NCI-H526 treated with DMSO at 0.1 percent for 48 hours (cell line): ENCODE measurements at regions not wholly inside any gene's neighbourhood (a gene's known extent, or its start where the extent isn't known, plus 50 kb on each side); places are given as distances from the start of the nearest gene placed in this dataset.

Source experiments
- DNase-seq: peaks from one replicate; lab custom pipeline; 2025; lab: John Stamatoyannopoulos, UW

- no peak for DNase-seq
Observed at GRCh38 chr10:84784749-84785148, 456.4 kb downstream of the CCSER2 start.

DNA sequence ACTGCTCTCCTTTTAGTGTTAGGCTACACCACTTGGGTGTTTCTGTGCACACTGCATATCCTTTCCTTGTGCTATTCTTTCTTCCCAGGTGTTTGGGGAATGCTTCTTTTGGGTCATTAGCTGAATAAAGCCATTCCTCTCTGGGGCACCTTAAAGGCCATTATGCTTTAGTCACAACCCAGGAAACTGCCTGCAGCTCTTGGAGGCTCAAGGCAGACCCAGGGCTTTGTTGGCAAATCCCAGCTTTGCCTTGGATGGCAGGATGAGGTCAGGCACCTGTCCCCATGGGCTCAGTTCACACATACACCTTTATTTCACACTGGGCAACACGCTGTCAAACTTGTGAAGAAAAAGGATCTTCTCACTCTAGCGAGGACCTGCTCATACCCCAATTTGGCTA lies 460.6 kb downstream of the CCSER2 start:
- no peak for DNase-seq

- DNase-seq: no peak
Observed at GRCh38 chr10:84798312-84798711, 469.9 kb downstream of the CCSER2 start.

DNA sequence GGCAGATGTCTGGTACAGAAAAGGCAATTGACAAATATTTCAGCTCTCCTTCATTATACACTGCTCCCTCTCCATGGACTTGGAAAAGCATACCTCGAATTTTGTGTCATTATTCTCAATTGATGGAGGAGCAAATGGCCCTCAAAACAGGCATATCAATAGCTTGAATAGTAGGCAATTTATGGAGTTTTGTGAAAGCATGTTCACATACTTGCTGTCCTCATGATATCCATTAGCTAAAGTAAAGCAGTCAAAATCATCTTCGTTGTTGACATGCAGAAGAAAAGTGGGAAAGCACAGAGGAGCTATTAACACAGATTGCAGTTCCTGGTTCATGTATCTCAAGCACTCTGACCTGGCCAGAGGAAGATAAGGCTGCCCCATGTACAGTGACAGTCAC lies 472.8 kb downstream of the CCSER2 start:
- DNase-seq: no peak

GRCh38 chr10:84801916-84802315 lies 473.5 kb downstream of the CCSER2 start:
- DNase-seq: no peak

DNA sequence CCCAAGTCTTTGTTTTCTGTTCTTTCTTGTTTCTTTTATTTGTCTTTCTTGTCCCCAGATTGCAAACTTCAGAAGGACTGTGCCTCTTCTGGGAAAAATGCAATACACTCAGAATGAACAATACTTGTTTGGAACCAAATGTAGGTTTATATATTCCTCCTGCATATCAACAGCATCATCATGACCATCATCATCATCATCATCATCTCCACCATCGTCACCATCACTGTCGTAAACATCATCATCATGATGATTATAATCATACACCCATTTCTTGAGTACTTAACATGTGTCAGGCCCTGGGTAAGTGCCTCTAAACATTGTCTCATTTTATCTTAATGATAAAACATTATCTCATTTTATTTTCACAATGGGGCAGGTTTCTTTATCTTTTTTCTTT lies 476.8 kb downstream of the CCSER2 start:
- no peak for DNase-seq

DNA sequence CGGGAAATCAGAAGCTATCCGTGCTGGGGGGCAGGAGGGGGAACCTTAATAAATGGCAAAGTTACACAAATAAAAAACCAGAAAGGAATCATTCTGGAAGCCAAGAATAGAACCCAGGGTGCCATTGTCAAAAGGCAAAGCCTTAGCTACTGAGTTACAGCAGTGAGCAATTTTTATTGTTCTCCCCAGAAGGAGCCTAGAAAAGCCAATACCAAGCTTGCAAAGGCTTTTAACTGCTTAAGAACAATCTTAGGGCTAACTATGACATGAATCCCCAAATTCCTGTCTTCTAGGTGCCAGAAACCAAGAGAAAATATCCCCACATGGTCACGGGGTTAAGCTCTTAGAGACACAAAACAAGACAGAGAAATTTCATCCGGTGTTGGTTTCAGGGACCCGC lies 482.7 kb downstream of the CCSER2 start:
- no peak for DNase-seq

DNA sequence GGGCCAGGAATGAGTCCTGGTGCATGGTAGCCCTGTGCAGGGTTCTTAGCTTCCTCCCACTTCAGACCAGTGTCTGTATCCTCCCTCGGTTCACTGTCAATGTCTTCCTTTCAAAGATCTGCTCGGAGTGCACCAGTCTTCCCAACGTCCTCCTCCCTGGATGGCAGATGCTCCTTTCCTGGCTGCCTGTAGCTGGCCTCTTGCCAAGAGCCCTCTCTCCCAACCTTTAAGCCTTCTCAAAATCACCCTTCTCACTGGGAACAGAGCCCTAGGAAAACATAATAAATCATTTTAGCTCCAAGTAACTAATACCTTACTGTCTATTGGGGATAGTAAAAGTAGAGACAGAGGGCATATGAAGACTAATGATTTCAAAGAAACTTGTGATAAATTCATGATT lies 490.6 kb downstream of the CCSER2 start:
- no peak for DNase-seq

- peak; percentile 75 for DNase-seq
Observed at GRCh38 chr10:84820120-84820519, 491.7 kb downstream of the CCSER2 start.

GRCh38 chr10:84820596-84820995 lies 492.2 kb downstream of the CCSER2 start:
- no peak for DNase-seq

- DNase-seq: no peak
Observed at GRCh38 chr10:84822931-84823630, 494.7 kb downstream of the CCSER2 start.

DNA sequence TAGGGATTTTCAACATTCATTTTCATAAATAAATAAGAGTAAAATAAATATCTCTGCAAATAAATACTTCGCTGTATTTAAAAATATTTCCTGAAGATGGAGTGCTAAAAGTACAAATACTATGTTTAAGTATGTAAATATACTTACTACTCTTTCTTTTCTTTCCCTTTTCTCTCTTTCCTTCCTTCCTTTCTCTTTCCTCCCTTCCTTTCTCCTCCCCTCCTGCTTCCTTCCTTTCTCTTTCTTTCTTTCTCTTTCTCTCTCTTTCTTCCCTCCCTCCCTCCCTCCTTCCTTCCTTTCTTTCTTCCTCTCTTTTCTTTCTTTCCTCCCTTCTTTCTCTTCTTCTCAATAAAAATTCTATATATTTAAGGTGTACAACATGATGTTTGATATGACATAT lies 496.1 kb downstream of the CCSER2 start:
- no peak for DNase-seq

GRCh38 chr10:84825330-84825729 lies 496.9 kb downstream of the CCSER2 start:
- DNase-seq: no peak

DNA sequence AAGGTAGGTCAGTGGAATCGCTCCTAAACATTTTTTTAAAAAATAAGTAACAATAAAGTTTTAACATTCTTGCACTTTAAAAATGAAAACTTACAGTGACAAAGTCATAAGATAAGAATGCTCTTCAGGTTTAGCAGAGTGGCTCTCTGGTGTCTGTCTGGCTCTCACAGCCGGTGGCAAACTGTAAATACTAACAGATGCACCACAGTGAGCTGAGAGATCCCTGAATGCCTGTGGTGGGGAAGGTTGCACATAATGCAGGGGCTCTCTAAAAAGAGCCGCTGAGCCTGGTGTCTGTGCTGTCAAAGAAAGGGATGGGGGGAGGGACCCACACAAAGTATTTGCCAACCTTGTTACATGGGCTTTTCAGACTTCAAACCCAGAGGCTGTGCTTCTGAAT lies 498.3 kb downstream of the CCSER2 start:
- no peak for DNase-seq

GRCh38 chr10:84829131-84829530 lies 500.7 kb downstream of the CCSER2 start:
- no peak for DNase-seq

DNA sequence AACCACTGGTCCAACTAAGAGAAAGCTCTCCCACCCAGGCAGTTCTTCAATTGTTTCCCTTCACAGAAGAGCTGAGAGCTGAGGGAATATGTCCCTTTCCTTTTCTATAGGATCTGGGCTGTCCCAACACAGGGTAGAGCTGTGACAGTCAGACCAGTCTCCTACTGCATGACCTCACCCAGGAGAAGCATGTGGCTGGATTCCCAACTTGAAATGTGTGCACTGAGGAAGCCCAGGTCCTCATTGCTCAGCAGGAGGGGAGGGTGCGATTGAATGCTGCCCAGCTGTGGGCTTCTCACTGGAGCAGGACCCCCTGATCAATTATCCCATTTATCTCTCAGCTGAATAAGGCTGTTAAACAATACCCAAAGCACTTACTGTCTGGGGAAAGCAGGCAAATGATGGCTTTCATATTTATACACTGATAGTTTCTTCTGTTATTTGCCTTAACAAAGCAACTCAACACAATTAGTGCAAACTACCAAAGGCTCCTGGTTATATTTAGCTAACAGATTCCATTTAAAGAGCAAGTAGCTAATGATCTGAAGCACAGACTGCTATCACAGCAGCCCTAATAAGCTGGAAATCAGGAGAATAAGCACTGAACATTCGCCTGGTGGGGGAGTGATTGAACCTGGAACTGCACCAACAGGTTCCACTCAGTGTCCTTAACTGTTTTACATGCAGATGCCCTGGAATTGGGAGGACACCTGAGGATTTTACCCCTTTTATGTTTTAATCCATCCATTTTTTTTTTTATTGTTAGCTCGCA lies 508.8 kb downstream of the CCSER2 start:
- no peak for DNase-seq

GRCh38 chr10:84837877-84838276 lies 509.5 kb downstream of the CCSER2 start:
- DNase-seq: no peak

- DNase-seq: no peak
Observed at GRCh38 chr10:84838851-84839250, 510.5 kb downstream of the CCSER2 start.

- no peak for DNase-seq
Observed at GRCh38 chr10:84842593-84842992, 514.2 kb downstream of the CCSER2 start.

DNA sequence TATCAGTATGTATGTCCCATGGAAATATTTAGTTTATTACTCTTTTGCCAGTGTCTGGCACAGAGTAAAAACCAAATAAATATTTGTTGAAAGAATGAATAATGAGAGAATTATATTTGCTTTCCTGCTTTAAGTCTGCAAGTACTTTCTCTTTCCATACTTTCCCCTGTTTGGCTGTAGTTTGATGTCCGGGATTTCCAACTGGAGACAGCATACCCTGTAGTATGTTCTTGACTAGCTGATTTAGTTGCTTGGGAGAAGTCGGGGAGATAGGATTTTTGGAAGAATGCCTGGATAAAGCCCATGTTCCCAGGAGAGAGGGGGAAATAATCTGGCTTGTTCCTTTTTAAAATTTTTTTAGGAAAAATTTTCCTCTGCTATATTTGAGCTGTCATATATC lies 516.1 kb downstream of the CCSER2 start:
- DNase-seq: no peak

GRCh38 chr10:84845628-84846261 lies 517.4 kb downstream of the CCSER2 start:
- DNase-seq: peak; percentile 2

- DNase-seq: no peak
Observed at GRCh38 chr10:84846658-84847316, 518.4 kb downstream of the CCSER2 start.

GRCh38 chr10:84848967-84849366 lies 520.6 kb downstream of the CCSER2 start:
- DNase-seq: no peak
